ENCODE measurements at regions not wholly inside any gene's neighbourhood (a gene's known extent, or its start where the extent isn't known, plus 50 kb on each side); places are given as distances from the start of the nearest gene placed in this dataset.

DNA sequence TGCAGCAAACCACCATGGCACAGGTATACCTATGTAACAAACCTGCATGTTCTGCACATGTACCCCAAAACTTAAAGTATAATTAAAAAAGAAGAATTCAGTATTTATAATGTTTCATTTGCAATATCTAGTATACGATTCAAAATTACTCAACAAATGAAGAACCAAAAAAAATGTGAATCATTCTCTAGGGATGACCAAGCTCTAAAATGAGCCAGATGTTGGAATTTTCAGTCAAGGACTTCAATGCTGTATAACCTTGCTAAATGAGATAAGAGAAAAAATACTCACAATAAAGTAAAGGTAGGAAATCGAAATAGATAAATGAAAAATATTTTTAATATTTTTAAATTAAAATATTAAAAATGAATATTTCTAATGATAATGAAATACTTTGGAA is 108.7 kb upstream of the ADRA1B start:
- TF ChIP-seq, protein P1, sequence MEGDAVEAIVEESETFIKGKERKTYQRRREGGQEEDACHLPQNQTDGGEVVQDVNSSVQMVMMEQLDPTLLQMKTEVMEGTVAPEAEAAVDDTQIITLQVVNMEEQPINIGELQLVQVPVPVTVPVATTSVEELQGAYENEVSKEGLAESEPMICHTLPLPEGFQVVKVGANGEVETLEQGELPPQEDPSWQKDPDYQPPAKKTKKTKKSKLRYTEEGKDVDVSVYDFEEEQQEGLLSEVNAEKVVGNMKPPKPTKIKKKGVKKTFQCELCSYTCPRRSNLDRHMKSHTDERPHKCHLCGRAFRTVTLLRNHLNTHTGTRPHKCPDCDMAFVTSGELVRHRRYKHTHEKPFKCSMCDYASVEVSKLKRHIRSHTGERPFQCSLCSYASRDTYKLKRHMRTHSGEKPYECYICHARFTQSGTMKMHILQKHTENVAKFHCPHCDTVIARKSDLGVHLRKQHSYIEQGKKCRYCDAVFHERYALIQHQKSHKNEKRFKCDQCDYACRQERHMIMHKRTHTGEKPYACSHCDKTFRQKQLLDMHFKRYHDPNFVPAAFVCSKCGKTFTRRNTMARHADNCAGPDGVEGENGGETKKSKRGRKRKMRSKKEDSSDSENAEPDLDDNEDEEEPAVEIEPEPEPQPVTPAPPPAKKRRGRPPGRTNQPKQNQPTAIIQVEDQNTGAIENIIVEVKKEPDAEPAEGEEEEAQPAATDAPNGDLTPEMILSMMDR (IDR thresholded peaks at IDR 0.05): no peak
- TF ChIP-seq POLR2A (IDR thresholded peaks at IDR 0.05): no peak
